Glutamatergic neuron (in vitro differentiated cells): ENCODE measurements at regions not wholly inside any gene's neighbourhood (a gene's known extent, or its start where the extent isn't known, plus 50 kb on each side); places are given as distances from the start of the nearest gene placed in this dataset.
"Not testable (repeated sequence)": the region's sequence is repeated elsewhere in the genome, so short reads cannot be mapped to it uniquely, and the experiment has no call there.

Source experiments
- DNase-seq: peaks from one replicate; pipeline ENCODE4 v3.0.0; 2022
- H3K27ac Mint-ChIP-seq: one replicate; pipeline ENCODE4 v1.8.0; 2020; ENCODE audit warnings: mild to moderate bottlenecking, mixed read lengths, inconsistent platforms; ENCODE audit not compliant: unreplicated experiment
- H3K27me3 Mint-ChIP-seq: one replicate; pipeline ENCODE4 v1.8.0; 2020; ENCODE audit warnings: mild to moderate bottlenecking, moderate library complexity, mixed read lengths, inconsistent platforms; ENCODE audit not compliant: unreplicated experiment
- H3K36me3 Mint-ChIP-seq: one replicate; pipeline ENCODE4 v1.8.0; 2020; ENCODE audit warnings: mild to moderate bottlenecking, mixed read lengths, inconsistent platforms; ENCODE audit not compliant: unreplicated experiment
- H3K4me1 Mint-ChIP-seq: one replicate; pipeline ENCODE4 v1.8.0; 2020; ENCODE audit warnings: mild to moderate bottlenecking, low read depth, mixed read lengths, inconsistent platforms; ENCODE audit not compliant: unreplicated experiment
- H3K4me3 Mint-ChIP-seq: one replicate; pipeline ENCODE4 v1.8.0; 2020; ENCODE audit warnings: mild to moderate bottlenecking, mixed read lengths, inconsistent platforms; ENCODE audit not compliant: unreplicated experiment
- H3K9me3 Mint-ChIP-seq: one replicate; pipeline ENCODE4 v1.8.0; 2020; ENCODE audit warnings: mild to moderate bottlenecking, moderate library complexity, mixed read lengths, inconsistent platforms; ENCODE audit not compliant: unreplicated experiment
- TF ChIP-seq, protein P1 (sequence below): fragments of 200-600 bp; sonication (generic); IDR thresholded peaks from one replicate; pipeline ENCODE4 v1.5.0; 2021; ENCODE audit not compliant: partially characterized antibody, unreplicated experiment

DNA sequence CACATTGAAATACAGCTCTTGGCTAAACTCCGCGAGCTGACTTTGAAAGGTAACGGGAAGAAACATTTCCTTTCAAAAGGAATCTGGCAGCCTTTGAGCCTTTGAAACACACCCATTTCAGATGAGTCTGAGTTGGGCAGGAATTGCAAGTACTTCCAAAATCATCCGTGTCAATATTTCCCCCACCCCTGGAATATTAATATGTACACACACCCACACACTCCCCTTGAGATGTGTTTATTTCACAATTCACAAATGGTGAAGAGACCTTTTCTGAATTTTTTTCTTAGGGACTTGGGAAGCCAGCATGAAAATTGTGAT is 438.7 kb upstream of the NRP1 start:
- H3K4me1 Mint-ChIP-seq = peaks cover 15% of the 10 kb centered on the region
- no peaks in the 10 kb centered on the region for H3K36me3 Mint-ChIP-seq
- H3K27ac Mint-ChIP-seq = no peak overlapping the region
- H3K9me3 Mint-ChIP-seq = no peaks in the 10 kb centered on the region
- TF ChIP-seq, protein P1, sequence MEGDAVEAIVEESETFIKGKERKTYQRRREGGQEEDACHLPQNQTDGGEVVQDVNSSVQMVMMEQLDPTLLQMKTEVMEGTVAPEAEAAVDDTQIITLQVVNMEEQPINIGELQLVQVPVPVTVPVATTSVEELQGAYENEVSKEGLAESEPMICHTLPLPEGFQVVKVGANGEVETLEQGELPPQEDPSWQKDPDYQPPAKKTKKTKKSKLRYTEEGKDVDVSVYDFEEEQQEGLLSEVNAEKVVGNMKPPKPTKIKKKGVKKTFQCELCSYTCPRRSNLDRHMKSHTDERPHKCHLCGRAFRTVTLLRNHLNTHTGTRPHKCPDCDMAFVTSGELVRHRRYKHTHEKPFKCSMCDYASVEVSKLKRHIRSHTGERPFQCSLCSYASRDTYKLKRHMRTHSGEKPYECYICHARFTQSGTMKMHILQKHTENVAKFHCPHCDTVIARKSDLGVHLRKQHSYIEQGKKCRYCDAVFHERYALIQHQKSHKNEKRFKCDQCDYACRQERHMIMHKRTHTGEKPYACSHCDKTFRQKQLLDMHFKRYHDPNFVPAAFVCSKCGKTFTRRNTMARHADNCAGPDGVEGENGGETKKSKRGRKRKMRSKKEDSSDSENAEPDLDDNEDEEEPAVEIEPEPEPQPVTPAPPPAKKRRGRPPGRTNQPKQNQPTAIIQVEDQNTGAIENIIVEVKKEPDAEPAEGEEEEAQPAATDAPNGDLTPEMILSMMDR = no peak
- no peak overlapping the region for H3K4me3 Mint-ChIP-seq
- DNase-seq = no peak
- no peaks in the 10 kb centered on the region for H3K27me3 Mint-ChIP-seq

DNA sequence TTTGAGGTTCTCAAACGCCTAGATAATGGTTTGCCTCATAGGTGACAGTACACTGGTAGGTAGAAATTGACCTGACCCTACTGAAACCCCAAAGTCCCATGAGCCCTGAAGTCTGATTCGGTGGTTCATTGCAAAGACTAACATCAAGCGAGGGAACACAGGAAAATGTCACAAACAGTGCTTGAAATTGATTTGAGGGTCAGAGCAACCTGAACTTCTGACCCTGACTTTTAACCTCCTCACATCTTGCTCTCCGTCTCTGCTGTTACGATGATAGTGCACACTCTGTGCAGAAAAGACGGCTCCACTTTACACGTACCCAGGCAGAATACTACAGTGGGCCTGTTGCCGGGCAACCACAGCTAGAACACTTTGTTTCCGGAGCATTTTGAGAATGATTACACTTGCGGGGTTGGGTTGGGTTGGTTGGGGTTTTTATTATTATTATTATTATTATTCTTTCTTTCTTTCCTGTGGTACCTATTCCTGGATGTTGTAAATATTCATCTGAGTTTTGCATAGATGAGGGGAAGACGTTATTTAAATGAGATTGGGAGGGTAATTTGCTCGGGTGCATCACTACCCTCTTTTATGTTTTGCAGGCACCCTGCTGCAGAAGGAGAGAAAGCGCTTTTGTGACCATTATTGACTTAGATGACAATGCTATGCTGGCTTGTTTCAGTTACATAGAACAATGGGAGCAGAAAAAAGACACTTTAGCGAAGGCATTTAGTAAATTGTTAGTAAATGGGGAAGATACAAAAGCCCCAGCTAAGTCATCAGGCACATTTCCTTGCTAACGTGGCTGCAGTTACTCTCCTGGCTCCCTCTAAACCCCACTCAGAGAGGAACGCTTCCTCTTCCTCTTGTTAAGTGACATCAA is 438.1 kb upstream of the NRP1 start:
- Mint-ChIP-seq H3K9me3 (no peaks in the 10 kb centered on the region), H3K27ac (no peak overlapping the region), H3K4me1 (peaks cover 14% of the 10 kb centered on the region), H3K36me3 (no peaks in the 10 kb centered on the region), H3K27me3 (no peaks in the 10 kb centered on the region), H3K4me3 (peak overlapping the region; percentile 8)
- DNase-seq = peak; percentile 21
- TF ChIP-seq, protein P1 = no peak

DNA sequence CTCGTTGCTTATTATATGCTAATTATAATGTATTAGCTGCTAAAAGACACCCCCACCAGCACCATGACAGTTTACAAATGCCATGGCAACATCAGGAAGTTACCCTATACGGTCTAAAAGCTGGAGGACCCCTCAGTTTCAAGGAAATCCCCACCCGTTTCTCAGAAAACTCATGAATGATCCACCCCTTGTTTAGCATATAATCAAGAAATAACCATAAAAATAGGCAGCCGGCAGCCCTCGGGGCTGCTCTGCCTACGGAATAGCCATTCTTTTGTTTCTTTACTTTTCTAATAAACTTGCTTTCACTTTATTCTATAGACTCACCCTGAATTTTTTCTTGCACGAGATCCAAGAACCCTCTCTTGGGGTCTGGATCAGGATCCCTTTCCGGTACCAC is 437.4 kb upstream of the NRP1 start:
- not testable (repeated sequence) for H3K4me3 Mint-ChIP-seq, H3K27ac Mint-ChIP-seq

DNA sequence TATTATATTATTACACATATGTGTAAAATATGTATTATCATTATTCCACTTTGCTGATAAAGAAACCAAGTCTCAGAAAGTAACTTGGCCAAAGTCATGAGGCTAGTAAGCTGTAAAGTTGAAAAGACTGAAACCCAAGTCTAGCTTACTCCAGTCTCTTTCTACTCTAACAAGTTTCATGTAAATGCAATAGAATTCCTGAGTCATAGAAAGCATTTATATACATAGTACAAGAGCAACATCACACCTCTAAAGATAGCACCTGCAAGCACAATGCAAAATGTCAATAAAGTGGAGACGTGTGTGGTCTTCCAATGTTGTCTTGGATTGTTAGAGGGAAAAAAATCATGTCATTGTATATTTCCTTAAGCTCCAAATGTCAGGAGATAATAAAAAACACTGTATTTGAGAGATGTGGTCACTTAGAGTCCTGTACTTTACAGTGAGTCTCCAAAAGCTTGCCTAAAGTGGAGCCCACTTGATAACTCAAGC is 430.3 kb upstream of the NRP1 start:
- TF ChIP-seq, protein P1 = no peak
- no peak overlapping the region for H3K27ac Mint-ChIP-seq
- H3K36me3 Mint-ChIP-seq = peaks cover 4% of the 10 kb centered on the region
- H3K27me3 Mint-ChIP-seq = peaks cover 2% of the 10 kb centered on the region
- no peak for DNase-seq
- H3K4me3 Mint-ChIP-seq = no peak overlapping the region
- peaks cover 22% of the 10 kb centered on the region for H3K4me1 Mint-ChIP-seq
- H3K9me3 Mint-ChIP-seq = peaks cover 10% of the 10 kb centered on the region

More for the DNA sequence above, 437.4 kb upstream of the NRP1 start:
- not testable (repeated sequence) for H3K27me3 Mint-ChIP-seq, H3K9me3 Mint-ChIP-seq, H3K36me3 Mint-ChIP-seq, DNase-seq
- H3K4me1 Mint-ChIP-seq = peaks cover 10% of the 10 kb centered on the region

DNA sequence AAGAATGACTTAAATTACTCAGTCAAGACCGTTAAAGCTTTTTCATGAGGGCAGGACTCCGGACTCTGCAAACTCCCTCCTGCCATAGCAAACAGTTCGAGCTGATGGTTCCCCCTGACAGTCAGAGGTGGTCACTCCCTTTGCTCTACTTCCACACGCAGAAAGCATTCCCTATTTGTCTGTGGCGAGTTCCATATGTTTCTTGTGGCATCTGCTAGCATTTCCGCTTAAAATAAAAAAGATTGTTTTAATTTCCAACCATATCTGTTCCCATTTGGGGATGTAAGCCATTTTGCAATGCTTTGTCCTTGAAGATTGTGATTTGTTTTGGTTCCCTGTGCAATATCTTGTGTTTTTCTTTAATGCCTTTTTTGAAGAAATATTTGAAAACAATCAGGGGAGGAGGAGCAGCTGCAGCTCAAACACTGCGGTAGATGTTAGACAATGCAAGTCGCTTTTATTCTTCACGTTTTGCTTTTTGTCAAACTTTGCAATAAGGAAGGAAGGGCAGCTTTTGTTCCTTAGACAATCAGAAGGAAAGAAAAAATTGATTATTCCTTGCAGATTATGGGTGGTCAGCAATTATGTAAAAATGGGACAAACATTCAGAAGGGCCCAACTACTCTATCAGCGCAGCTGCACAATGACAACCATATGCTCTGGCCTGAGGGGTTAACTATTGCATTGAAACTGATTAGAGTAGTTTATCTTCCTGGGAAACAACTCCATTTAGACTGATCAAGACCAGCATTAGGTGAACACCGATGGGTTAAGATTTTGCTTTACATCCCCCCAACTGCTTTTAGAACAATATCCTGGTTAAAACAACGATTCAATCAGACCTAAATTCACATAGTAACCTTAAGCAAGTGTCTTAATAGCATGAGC is 425.8 kb upstream of the NRP1 start:
- H3K4me3 Mint-ChIP-seq = peak overlapping the region; percentile 34
- peaks cover 12% of the 10 kb centered on the region for H3K9me3 Mint-ChIP-seq
- H3K4me1 Mint-ChIP-seq = peaks cover 28% of the 10 kb centered on the region
- TF ChIP-seq, protein P1 = no peak
- DNase-seq = no peak
- H3K36me3 Mint-ChIP-seq = peaks cover 4% of the 10 kb centered on the region
- H3K27ac Mint-ChIP-seq = peak overlapping the region; percentile 94
- peaks cover 2% of the 10 kb centered on the region for H3K27me3 Mint-ChIP-seq
